ENCODE measurements at regions not wholly inside any gene's neighbourhood (a gene's known extent, or its start where the extent isn't known, plus 50 kb on each side); places are given as distances from the start of the nearest gene placed in this dataset.

GRCh38 chr4:32249040-32249439, 1528.9 kb downstream of the PCDH7 start:
- no peak overlapping the region for H3T11ph ChIP-seq (ENCODE audit: low read length)
- no peak overlapping the region for H4K8ac ChIP-seq (replicated peaks; ENCODE audit: insufficient read length, low read depth, low read length)
- no peaks in the 10 kb centered on the region for H3K79me1 ChIP-seq (ENCODE audit: insufficient read depth, low read depth, low read length, poor library complexity, severe bottlenecking)
- H2BK120ac ChIP-seq (ENCODE audit: low read depth, low read length, poor library complexity, severe bottlenecking) = no peak overlapping the region
- H3K27ac ChIP-seq (ENCODE audit: insufficient read length, low read depth, low read length) = no peak overlapping the region
- H3K23me2 ChIP-seq (ENCODE audit: insufficient read length, low read depth, low read length, poor library complexity, severe bottlenecking) = no peaks in the 10 kb centered on the region
- no peak overlapping the region for H3K23ac ChIP-seq (ENCODE audit: insufficient read length, low read depth, low read length)
- no peak overlapping the region for H2AK5ac ChIP-seq (ENCODE audit: insufficient read length, low read length)
- H2BK12ac ChIP-seq (ENCODE audit: insufficient read length, low read depth, low read length) = no peak overlapping the region
- no peak overlapping the region for H3K9ac ChIP-seq (ENCODE audit: extremely low read depth, insufficient read length, low read length)
- no peaks in the 10 kb centered on the region for H4K20me1 ChIP-seq (ENCODE audit: control insufficient read depth, insufficient read depth, insufficient read length)
- H3K18ac ChIP-seq (ENCODE audit: insufficient read length, low read depth, low read length) = no peak overlapping the region
- 0 out of 5 replicates have a peak, but pooled peaks cover 0 to 2% of the 10 kb centered on the region in 2 experiments for H3K9me3 Mint-ChIP-seq
- no peak overlapping the region for H3K27ac Mint-ChIP-seq
- H3K4me1 ChIP-seq (ENCODE audit: insufficient read depth, low read length) = no peaks in the 10 kb centered on the region
- no peak overlapping the region for H2BK20ac ChIP-seq (ENCODE audit: low read depth, low read length, poor library complexity, severe bottlenecking)
- H3K36me3 Mint-ChIP-seq (ENCODE audit: insufficient read depth in 1 of 3, low read depth in 3 of 3) = no peaks in the 10 kb centered on the region
- H3K4me1 Mint-ChIP-seq = peaks cover 0 to 2% of the 10 kb centered on the region in 2 experiments; a peak in 2 of 4 replicates
- H4K5ac ChIP-seq (ENCODE audit: insufficient read length, low read depth, low read length) = no peak overlapping the region
- H2AFZ ChIP-seq (ENCODE audit: low read length) = no peak overlapping the region
- H4K91ac ChIP-seq (ENCODE audit: insufficient read length, low read depth, low read length) = no peak overlapping the region
- H3K79me2 ChIP-seq (ENCODE audit: insufficient read depth, low read length) = no peaks in the 10 kb centered on the region
- no peak overlapping the region for H3K56ac ChIP-seq (ENCODE audit: insufficient read length, low read depth, low read length)
- no peaks in the 10 kb centered on the region for H3K9me3 ChIP-seq (ENCODE audit: control insufficient read depth, low read depth, low read length)
- H3K14ac ChIP-seq (ENCODE audit: insufficient read depth, low read length) = no peak overlapping the region
- no peak overlapping the region for H2BK15ac ChIP-seq (ENCODE audit: low read depth, low read length)
- H2BK5ac ChIP-seq (ENCODE audit: insufficient read length, low read length) = no peak overlapping the region
- no peak for DNase-seq
- no peaks in the 10 kb centered on the region for H3K27me3 ChIP-seq (ENCODE audit: insufficient read depth, low read length)
- no peak overlapping the region for H3K4me3 Mint-ChIP-seq
- WGBS (ENCODE audit: extremely low coverage, insufficient read length, low lambda C conversion rate) = no CpG with 5 or more reads among the region's 2 CpGs
- H3K4me2 ChIP-seq (ENCODE audit: insufficient read depth, insufficient read length, low read length) = no peak overlapping the region
- H3K27me3 Mint-ChIP-seq (ENCODE audit: low read depth) = no peaks in the 10 kb centered on the region
- no peak for TF ChIP-seq CTCF (conservative IDR thresholded peaks at IDR 0.05)
- H3K4ac ChIP-seq (ENCODE audit: low read depth, low read length) = no peak overlapping the region

All from H9 (cell line).